ENCODE measurements at regions not wholly inside any gene's neighbourhood (a gene's known extent, or its start where the extent isn't known, plus 50 kb on each side); places are given as distances from the start of the nearest gene placed in this dataset.

DNA sequence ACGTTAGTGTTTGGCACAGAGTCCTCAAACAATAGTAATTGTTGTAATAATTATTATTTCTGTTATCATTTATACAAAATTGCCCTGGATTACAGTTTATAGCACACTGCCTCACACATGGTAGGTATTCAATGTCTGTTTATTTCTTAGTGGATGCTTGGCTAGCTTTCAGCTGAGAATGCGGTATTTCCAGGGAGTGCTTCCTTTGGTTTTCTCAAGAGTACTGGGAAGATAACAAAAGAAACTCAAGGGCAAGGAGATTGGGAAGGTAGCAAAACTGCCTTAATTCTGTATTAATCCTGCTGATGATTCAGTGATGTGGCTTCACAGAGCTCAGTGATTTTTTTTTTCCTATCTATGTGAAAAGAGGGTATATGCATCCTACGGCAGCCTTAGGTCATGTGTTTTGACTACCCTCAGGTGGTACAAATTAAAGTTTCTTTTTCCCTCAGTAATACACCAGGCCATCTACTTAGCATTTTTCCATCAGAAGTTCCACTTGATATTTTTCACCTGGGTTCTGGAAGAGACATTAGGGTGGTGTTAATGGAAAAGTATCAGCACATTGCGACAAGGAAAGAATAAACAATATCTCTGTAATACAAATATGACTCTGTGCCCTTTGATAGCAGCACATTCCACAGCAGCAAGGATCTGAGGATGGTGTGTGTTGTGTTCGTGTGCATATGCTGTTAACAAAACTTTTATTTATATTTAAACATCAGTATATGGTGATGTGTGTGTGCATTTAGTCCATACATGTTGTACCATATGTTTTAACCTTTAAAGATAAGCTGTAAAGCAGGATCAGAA is 124.3 kb upstream of the RASGEF1B start:
- Histone ChIP-seq H3K4me2 (ENCODE audit: low read length) (no peak overlapping the region), H3K4me3 (ENCODE audit: low read length) (no peak overlapping the region)
- no peak for TF ChIP-seq EZH2phosphoT487 (IDR thresholded peaks at IDR 0.05; ENCODE audit: borderline replicate concordance, low read length)
- TF ChIP-seq, protein P1, sequence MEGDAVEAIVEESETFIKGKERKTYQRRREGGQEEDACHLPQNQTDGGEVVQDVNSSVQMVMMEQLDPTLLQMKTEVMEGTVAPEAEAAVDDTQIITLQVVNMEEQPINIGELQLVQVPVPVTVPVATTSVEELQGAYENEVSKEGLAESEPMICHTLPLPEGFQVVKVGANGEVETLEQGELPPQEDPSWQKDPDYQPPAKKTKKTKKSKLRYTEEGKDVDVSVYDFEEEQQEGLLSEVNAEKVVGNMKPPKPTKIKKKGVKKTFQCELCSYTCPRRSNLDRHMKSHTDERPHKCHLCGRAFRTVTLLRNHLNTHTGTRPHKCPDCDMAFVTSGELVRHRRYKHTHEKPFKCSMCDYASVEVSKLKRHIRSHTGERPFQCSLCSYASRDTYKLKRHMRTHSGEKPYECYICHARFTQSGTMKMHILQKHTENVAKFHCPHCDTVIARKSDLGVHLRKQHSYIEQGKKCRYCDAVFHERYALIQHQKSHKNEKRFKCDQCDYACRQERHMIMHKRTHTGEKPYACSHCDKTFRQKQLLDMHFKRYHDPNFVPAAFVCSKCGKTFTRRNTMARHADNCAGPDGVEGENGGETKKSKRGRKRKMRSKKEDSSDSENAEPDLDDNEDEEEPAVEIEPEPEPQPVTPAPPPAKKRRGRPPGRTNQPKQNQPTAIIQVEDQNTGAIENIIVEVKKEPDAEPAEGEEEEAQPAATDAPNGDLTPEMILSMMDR (IDR thresholded peaks at IDR 0.05; ENCODE audit: low read depth, low read length, poor library complexity, severe bottlenecking), result no peak

DNA sequence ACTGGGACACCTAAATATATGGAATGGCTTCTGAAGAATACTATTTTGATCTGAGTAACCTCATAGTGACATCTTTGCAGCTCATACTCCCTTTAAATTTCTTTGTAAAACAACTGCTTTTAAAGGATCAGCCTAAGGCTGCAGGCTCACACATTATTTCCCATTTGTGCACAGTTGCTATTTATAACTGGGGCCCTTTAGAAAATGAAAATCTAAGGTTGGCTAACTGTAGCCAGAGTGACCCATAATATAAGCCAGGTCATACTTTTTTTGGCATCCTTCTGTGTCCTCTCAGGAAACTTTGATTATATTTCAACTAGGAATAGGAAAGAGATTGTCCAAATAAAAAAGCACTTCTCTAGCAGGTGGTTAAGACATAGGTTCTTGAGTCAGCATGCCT is 123.6 kb upstream of the RASGEF1B start:
- H4K20me1 ChIP-seq (ENCODE audit: control insufficient read depth, insufficient read depth, low read depth, low read length), result no peaks in the 10 kb centered on the region
- H3K27ac ChIP-seq (ENCODE audit: low read depth, low read length), result no peak overlapping the region
- peak overlapping the region; percentile 45 for H3K4me2 ChIP-seq (ENCODE audit: low read length)
- no peak overlapping the region for H3K4me3 ChIP-seq (ENCODE audit: low read length)
- no peaks in the 10 kb centered on the region for H3F3A ChIP-seq (ENCODE audit: control insufficient read depth, insufficient read depth)
- H3K79me2 ChIP-seq (ENCODE audit: control insufficient read depth, low read length), result no peaks in the 10 kb centered on the region
- H3K9me2 ChIP-seq (replicated peaks; ENCODE audit: control insufficient read depth, low read length), result no peaks in the 10 kb centered on the region
- peaks cover 9% of the 10 kb centered on the region; the same call in 1 of the 2 replicates for H3K9me3 ChIP-seq (ENCODE audit: control insufficient read depth, insufficient read depth, low read length)
- peaks cover 30% of the 10 kb centered on the region for H3K4me1 ChIP-seq (ENCODE audit: control insufficient read depth, low read length)
- no peaks in the 10 kb centered on the region for H3K36me3 ChIP-seq (ENCODE audit: control insufficient read depth, low read length)
- H3K27me3 ChIP-seq (ENCODE audit: control insufficient read depth, low read length), result no peaks in the 10 kb centered on the region
- no peak for TF ChIP-seq EZH2phosphoT487 (IDR thresholded peaks at IDR 0.05; ENCODE audit: borderline replicate concordance, low read length)
- TF ChIP-seq, protein P1 (IDR thresholded peaks at IDR 0.05; ENCODE audit: low read depth, low read length, poor library complexity, severe bottlenecking), result no peak

More for the DNA sequence above, 124.3 kb upstream of the RASGEF1B start:
- Histone ChIP-seq H3K9me3 (ENCODE audit: control insufficient read depth, insufficient read depth, low read length) (peaks cover 9% of the 10 kb centered on the region; the same call in 1 of the 2 replicates), H3K27ac (ENCODE audit: low read depth, low read length) (no peak overlapping the region), H4K20me1 (ENCODE audit: control insufficient read depth, insufficient read depth, low read depth, low read length) (no peaks in the 10 kb centered on the region), H3K79me2 (ENCODE audit: control insufficient read depth, low read length) (no peaks in the 10 kb centered on the region), H3F3A (ENCODE audit: control insufficient read depth, insufficient read depth) (no peaks in the 10 kb centered on the region), H3K27me3 (ENCODE audit: control insufficient read depth, low read length) (no peaks in the 10 kb centered on the region), H3K36me3 (ENCODE audit: control insufficient read depth, low read length) (no peaks in the 10 kb centered on the region), H3K9me2 (replicated peaks; ENCODE audit: control insufficient read depth, low read length) (no peaks in the 10 kb centered on the region), H3K4me1 (ENCODE audit: control insufficient read depth, low read length) (peaks cover 23% of the 10 kb centered on the region)

DNA sequence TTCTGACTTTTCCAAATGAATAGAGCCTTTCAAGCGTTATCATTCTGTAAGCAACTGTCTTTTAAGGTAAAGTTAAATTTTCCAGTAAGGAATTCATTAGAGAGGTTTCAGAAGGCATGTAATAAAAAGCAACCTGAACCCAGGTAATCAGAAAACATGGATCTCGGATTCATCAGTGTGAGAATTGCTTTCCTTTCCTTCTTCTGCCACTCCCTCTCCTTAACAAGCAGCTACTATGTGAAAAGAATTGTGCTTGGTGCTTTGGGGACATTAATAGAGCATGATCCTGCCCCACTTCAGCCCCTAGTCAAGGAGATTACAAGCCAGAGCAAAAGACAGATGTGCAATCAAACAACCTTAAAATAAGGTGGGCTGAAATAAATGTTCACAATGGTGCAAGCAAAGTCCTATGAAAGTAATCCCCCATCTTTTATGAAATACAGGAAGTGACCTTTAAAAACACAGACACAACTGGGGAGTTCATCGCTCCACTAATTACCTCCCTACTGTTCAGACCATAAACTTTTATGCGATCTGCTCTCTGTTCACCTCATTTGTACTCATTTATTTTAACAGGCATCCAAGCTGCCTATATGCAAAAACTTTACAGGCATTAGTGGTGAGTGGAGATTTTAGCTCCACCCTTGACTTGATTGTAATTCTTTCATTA is 122.9 kb upstream of the RASGEF1B start:
- Histone ChIP-seq H3K4me1 (ENCODE audit: control insufficient read depth, low read length) (peaks cover 31% of the 10 kb centered on the region), H3K27me3 (ENCODE audit: control insufficient read depth, low read length) (no peaks in the 10 kb centered on the region), H3K79me2 (ENCODE audit: control insufficient read depth, low read length) (no peaks in the 10 kb centered on the region)

More for the DNA sequence above, 122.9 kb upstream of the RASGEF1B start:
- H4K20me1 ChIP-seq (ENCODE audit: control insufficient read depth, insufficient read depth, low read depth, low read length), result no peaks in the 10 kb centered on the region
- H3K36me3 ChIP-seq (ENCODE audit: control insufficient read depth, low read length), result no peaks in the 10 kb centered on the region
- H3F3A ChIP-seq (ENCODE audit: control insufficient read depth, insufficient read depth), result no peaks in the 10 kb centered on the region
- H3K27ac ChIP-seq (ENCODE audit: low read depth, low read length), result no peak overlapping the region
- peaks cover 9% of the 10 kb centered on the region; the same call in 1 of the 2 replicates for H3K9me3 ChIP-seq (ENCODE audit: control insufficient read depth, insufficient read depth, low read length)
- H3K4me3 ChIP-seq (ENCODE audit: low read length), result peak overlapping the region; percentile 11; the same call in 1 of the 2 replicates
- peak overlapping the region; percentile 45 for H3K4me2 ChIP-seq (ENCODE audit: low read length)
- no peaks in the 10 kb centered on the region for H3K9me2 ChIP-seq (replicated peaks; ENCODE audit: control insufficient read depth, low read length)
- TF ChIP-seq, protein P1 (IDR thresholded peaks at IDR 0.05; ENCODE audit: low read depth, low read length, poor library complexity, severe bottlenecking), result no peak
- TF ChIP-seq EZH2phosphoT487 (IDR thresholded peaks at IDR 0.05; ENCODE audit: borderline replicate concordance, low read length), result no peak

All from DOHH2 (cell line).